MM.1S (cell line): ENCODE measurements at regions not wholly inside any gene's neighbourhood (a gene's known extent, or its start where the extent isn't known, plus 50 kb on each side); places are given as distances from the start of the nearest gene placed in this dataset.

Experiments
- DNase-seq: peaks from one replicate; pipeline ENCODE4 v3.0.0-alpha.2; 2015
- H2AFZ ChIP-seq: fragments of 300-600 bp; sonication (generic); 2 replicates; pipeline ENCODE4 v1.6.0; 2016; ENCODE audit warnings: antibody characterized with exemption, low read length
- H3F3A ChIP-seq: fragments of 300-600 bp; sonication (generic); 2 replicates; pipeline ENCODE4 v1.6.1; 2016; ENCODE audit warnings: mild to moderate bottlenecking, antibody characterized with exemption, low read length, moderate library complexity, mixed read lengths; ENCODE audit not compliant: insufficient read depth
- H3K27ac ChIP-seq: fragments of 300-600 bp; sonication (generic); 2 replicates; pipeline ENCODE4 v1.5.1; 2016; ENCODE audit warnings: mild to moderate bottlenecking, low read length
- H3K27me3 ChIP-seq: fragments of 300-600 bp; sonication (generic); replicated peaks from 2 replicates; pipeline ENCODE4 v1.6.0; 2016; ENCODE audit warnings: low read length; ENCODE audit not compliant: insufficient read depth
- H3K36me3 ChIP-seq: fragments of 300-600 bp; sonication (generic); replicated peaks from 2 replicates; pipeline ENCODE4 v1.6.1; 2016; ENCODE audit warnings: mild to moderate bottlenecking, low read length, mixed read lengths; ENCODE audit not compliant: insufficient read depth
- H3K4me1 ChIP-seq: fragments of 300-600 bp; sonication (generic); 2 replicates; pipeline ENCODE4 v1.6.1; 2016; ENCODE audit warnings: low read length, mixed read lengths
- H3K4me2 ChIP-seq: fragments of 300-600 bp; sonication (generic); 2 replicates; pipeline ENCODE4 v1.6.0; 2016; ENCODE audit warnings: low read depth, low read length
- H3K4me3 ChIP-seq: fragments of 300-600 bp; sonication (generic); 2 replicates; pipeline ENCODE4 v1.5.1; 2016; ENCODE audit warnings: low read length, mixed read lengths
- H3K79me2 ChIP-seq: fragments of 300-600 bp; sonication (generic); 2 replicates; pipeline ENCODE4 v1.6.1; 2016; ENCODE audit warnings: mixed run types, low read length, mixed read lengths
- H3K9ac ChIP-seq: fragments of 300-600 bp; sonication (generic); 2 replicates; pipeline ENCODE4 v1.6.1; 2016; ENCODE audit warnings: low read length, mixed read lengths
- H3K9me2 ChIP-seq: fragments of 300-600 bp; sonication (generic); replicated peaks from 2 replicates; pipeline ENCODE4 v1.6.1; 2016; ENCODE audit warnings: mild to moderate bottlenecking, low read length, mixed read lengths; ENCODE audit not compliant: insufficient read depth
- H3K9me3 ChIP-seq: fragments of 300-600 bp; sonication (generic); replicated peaks from 2 replicates; pipeline ENCODE4 v1.6.1; 2016; ENCODE audit warnings: mild to moderate bottlenecking, low read length, mixed read lengths; ENCODE audit not compliant: insufficient read depth
- H4K20me1 ChIP-seq: fragments of 300-600 bp; sonication (generic); 2 replicates; pipeline ENCODE4 v1.6.1; 2016; ENCODE audit warnings: mild to moderate bottlenecking, low read length, moderate library complexity, mixed read lengths; ENCODE audit not compliant: insufficient read depth
- CTCF ChIP-seq: fragments of 300-600 bp; sonication (generic); IDR thresholded peaks from 2 replicates; pipeline ENCODE4 v1.5.1; 2016; ENCODE audit warnings: antibody characterized with exemption, low read length, mixed read lengths
- EZH2 ChIP-seq: fragments of 300-600 bp; sonication (generic); optimal IDR thresholded peaks from 2 replicates; pipeline ENCODE3; 2017; ENCODE audit warnings: low read depth, mild to moderate bottlenecking, antibody characterized with exemption, low read length, mixed read lengths
- EZH2phosphoT487 ChIP-seq: fragments of 300-600 bp; sonication (generic); IDR thresholded peaks from 2 replicates; pipeline ENCODE4 v1.6.1; 2018; ENCODE audit warnings: antibody characterized with exemption, low read length

- TF ChIP-seq EZH2phosphoT487 (no peak), EZH2 (no peak), CTCF (no peak)
- no peaks in the 10 kb centered on the region for H3K27me3 ChIP-seq
- peaks cover 5% of the 10 kb centered on the region for H3F3A ChIP-seq
- H4K20me1 ChIP-seq, result no peaks in the 10 kb centered on the region
- no peak for DNase-seq
- no peak overlapping the region for H3K9ac ChIP-seq
- peaks cover 20% of the 10 kb centered on the region for H3K4me1 ChIP-seq
- H3K79me2 ChIP-seq, result no peaks in the 10 kb centered on the region
- H3K4me3 ChIP-seq, result no peak overlapping the region
- no peak overlapping the region for H3K27ac ChIP-seq
- no peaks in the 10 kb centered on the region for H3K9me2 ChIP-seq
- H3K9me3 ChIP-seq, result no peaks in the 10 kb centered on the region
- H3K4me2 ChIP-seq, result no peak overlapping the region
- H3K36me3 ChIP-seq, result no peaks in the 10 kb centered on the region
- no peak overlapping the region for H2AFZ ChIP-seq
These were observed 747.5 kb upstream of the EEF2KMT start for GRCh38 chr16:5845046-5845445.

GRCh38 chr16:5841974-5842373 lies 744.4 kb upstream of the EEF2KMT start:
- no peaks in the 10 kb centered on the region for H3K79me2 ChIP-seq
- DNase-seq, result no peak
- H3K4me2 ChIP-seq, result no peak overlapping the region
- no peaks in the 10 kb centered on the region for H3K9me3 ChIP-seq
- H3K27ac ChIP-seq, result no peak overlapping the region
- no peaks in the 10 kb centered on the region for H3K9me2 ChIP-seq
- H3K4me3 ChIP-seq, result no peak overlapping the region
- no peak for TF ChIP-seq CTCF
- no peak for TF ChIP-seq EZH2
- TF ChIP-seq EZH2phosphoT487, result no peak
- 0 out of 2 replicates have a peak, but pooled peaks cover 12% of the 10 kb centered on the region for H3F3A ChIP-seq
- no peaks in the 10 kb centered on the region for H3K36me3 ChIP-seq
- no peaks in the 10 kb centered on the region for H4K20me1 ChIP-seq
- H3K4me1 ChIP-seq, result peaks cover 24% of the 10 kb centered on the region
- H2AFZ ChIP-seq, result peak overlapping the region; percentile 41; the same call in 1 of the 2 replicates
- H3K27me3 ChIP-seq, result no peaks in the 10 kb centered on the region
- H3K9ac ChIP-seq, result no peak overlapping the region

GRCh38 chr16:5838725-5839124 lies 741.1 kb upstream of the EEF2KMT start:
- TF ChIP-seq CTCF, result no peak
- no peak for TF ChIP-seq EZH2phosphoT487
- TF ChIP-seq EZH2, result no peak

More at GRCh38 chr16:5838725-5839124, 741.1 kb upstream of the EEF2KMT start:
- no peak overlapping the region for H3K4me3 ChIP-seq
- no peaks in the 10 kb centered on the region for H3K9me2 ChIP-seq
- H3K27me3 ChIP-seq, result no peaks in the 10 kb centered on the region
- H3K4me1 ChIP-seq, result peaks cover 24% of the 10 kb centered on the region
- peak overlapping the region; percentile 15; the same call in 1 of the 2 replicates for H2AFZ ChIP-seq
- peak overlapping the region; percentile 19; the same call in 1 of the 2 replicates for H3K27ac ChIP-seq
- H3K79me2 ChIP-seq, result no peaks in the 10 kb centered on the region
- peak overlapping the region; percentile 39 for H3K4me2 ChIP-seq
- no peaks in the 10 kb centered on the region for H4K20me1 ChIP-seq
- no peak overlapping the region for H3K9ac ChIP-seq
- no peaks in the 10 kb centered on the region for H3K9me3 ChIP-seq
- H3K36me3 ChIP-seq, result no peaks in the 10 kb centered on the region
- peak; percentile 63 for DNase-seq
- H3F3A ChIP-seq, result 0 out of 2 replicates have a peak, but pooled peaks cover 12% of the 10 kb centered on the region
